Psoas muscle (tissue), 7 donors: ENCODE measurements at regions not wholly inside any gene's neighbourhood (a gene's known extent, or its start where the extent isn't known, plus 50 kb on each side); places are given as distances from the start of the nearest gene placed in this dataset.
"Not testable (repeated sequence)": the region's sequence is repeated elsewhere in the genome, so short reads cannot be mapped to it uniquely, and the experiment has no call there.

ENCODE experiments used
- ATAC-seq, 4 donors: fragments of 200-7000 bp; cut with Tn5 transposase; one replicate each; pipeline ENCODE4 v1.9.1; 2020; ENCODE audit warnings: moderate library complexity in 3 of 4, mild to moderate bottlenecking in 2 of 4
- DNase-seq, 2 donors: peaks; one replicate each; pipeline ENCODE4 v3.0.0-alpha.2; 2020
- H3K27ac ChIP-seq: fragments of 200-600 bp; one replicate; pipeline ENCODE4 v1.8.0; 2022
- H3K27me3 ChIP-seq, 3 donors: fragments of 200-600 bp in 1 of 3; one replicate each; pipeline versions ENCODE4 v1.6.1 to v1.8.0; 2013 to 2022; ENCODE audit warnings: low read length in 2 of 3, mild to moderate bottlenecking in 2 of 3, moderate library complexity in 1 of 3; ENCODE audit not compliant: insufficient read depth in 3 of 3
- H3K36me3 ChIP-seq, 2 donors: fragments of 200-600 bp in 1 of 2; one replicate each; pipeline versions ENCODE4 v1.6.1 to v1.8.0; 2013 to 2022; ENCODE audit warnings: low read depth in 1 of 2, mild to moderate bottlenecking in 1 of 2, moderate library complexity in 1 of 2; ENCODE audit not compliant: insufficient read depth in 1 of 2
- H3K4me1 ChIP-seq: fragments of 200-600 bp; one replicate; pipeline ENCODE4 v1.8.0; 2022
- H3K4me3 ChIP-seq: fragments of 200-600 bp; one replicate; pipeline ENCODE4 v1.8.0; 2022; ENCODE audit warnings: mild to moderate bottlenecking
- H3K9me3 ChIP-seq: fragments of 200-600 bp; one replicate; pipeline ENCODE4 v1.8.0; 2022
- CTCF ChIP-seq: fragments of 200-600 bp; IDR thresholded peaks from one replicate; pipeline ENCODE4 v1.8.0; 2022; ENCODE audit warnings: antibody characterized with exemption
- WGBS, 3 donors: extraction: QIAGEN DNeasy Blood & Tissue Kit; methylation state at CpG; one replicate each; pipeline versions ENCODE4 v1.1.6 to v1.1.7; 2013; 5-methylcytosine and 5-hydroxymethylcytosine counted together
- intact Hi-C, 2 donors: fragments of 100-400 bp; cut with DNase I; formaldehyde crosslinking; loops; one replicate each; pipeline versions ENCODE4 v1.11.0 to v1.14.2; 2022
- donor health status: healthy with polysubstance abuse.
- donor health status: DM: no; HTN: no; CAD: no; lungs with moderate emphysema.
- donor health status: Bipolar disorder and iron deficiency.
- donor health status: healthy.
- donor health status: DM: yes; HTN: yes; CAD: no.
- donor health status: DM: no; HTN: no; CAD: no.
- donor health status: DM: yes; HTN: yes; CAD: no.

- Histone ChIP-seq H3K4me3 (no peak overlapping the region), H3K4me1 (no peaks in the 10 kb centered on the region), H3K36me3 (no peaks in the 10 kb centered on the region), H3K27me3 (no peaks in the 10 kb centered on the region), H3K9me3 (no peaks in the 10 kb centered on the region), H3K27ac (no peak overlapping the region)
- intact Hi-C loops = no loop called here
- no peak for TF ChIP-seq CTCF
- WGBS, 3 donors = 65 to 71% (median 69%) methylated on average over 5 of the region's 5 CpGs
- ATAC-seq = no peak
- DNase-seq = no peak
Observed at GRCh38 chr5:107744418-107745330, 73.9 kb upstream of the EFNA5 start.

- Histone ChIP-seq H3K4me1 (no peaks in the 10 kb centered on the region), H3K27me3 (no peaks in the 10 kb centered on the region), H3K4me3 (no peak overlapping the region), H3K36me3 (no peaks in the 10 kb centered on the region), H3K27ac (no peak overlapping the region), H3K9me3 (no peaks in the 10 kb centered on the region)
- no peak for ATAC-seq
- no peak for DNase-seq
- intact Hi-C loops = no loop called here
- WGBS, 3 donors = 78 to 93% (median 88%) methylated on average over 3 of the region's 3 CpGs
- TF ChIP-seq CTCF = no peak
Observed at GRCh38 chr5:107743373-107744000, 72.8 kb upstream of the EFNA5 start.

- Histone ChIP-seq H3K36me3 (no peaks in the 10 kb centered on the region), H3K27ac (no peak overlapping the region), H3K9me3 (no peaks in the 10 kb centered on the region), H3K27me3 (no peaks in the 10 kb centered on the region), H3K4me1 (no peaks in the 10 kb centered on the region), H3K4me3 (no peak overlapping the region)
- no peak for ATAC-seq
- 92 to 93% (median 93%) methylated on average over 3 of the region's 3 CpGs for WGBS, 3 donors
- intact Hi-C loops = no loop called here
- DNase-seq = no peak
- TF ChIP-seq CTCF = no peak
Observed at GRCh38 chr5:107739661-107740060, 68.9 kb upstream of the EFNA5 start.

- intact Hi-C loops = no loop called here
- no peaks in the 10 kb centered on the region for H3K4me1 ChIP-seq
- H3K27ac ChIP-seq = no peak overlapping the region
- H3K36me3 ChIP-seq = no peaks in the 10 kb centered on the region
- TF ChIP-seq CTCF = no peak
- no peak overlapping the region for H3K4me3 ChIP-seq
- DNase-seq (no peak), ATAC-seq (no peak)
- 74 to 89% (median 83%) methylated on average over 1 of the region's 1 CpG for WGBS, 3 donors
- no peaks in the 10 kb centered on the region for H3K9me3 ChIP-seq
- no peaks in the 10 kb centered on the region for H3K27me3 ChIP-seq
Observed at GRCh38 chr5:107736638-107737037, 65.9 kb upstream of the EFNA5 start.

GRCh38 chr5:107736089-107736488 lies 65.4 kb upstream of the EFNA5 start:
- intact Hi-C loops, ATAC-seq, H3K9me3 ChIP-seq, H3K27ac ChIP-seq, DNase-seq, H3K27me3 ChIP-seq, H3K4me3 ChIP-seq, H3K4me1 ChIP-seq, H3K36me3 ChIP-seq: not testable (repeated sequence)
- 88 to 91% (median 90%) methylated on average over 2 of the region's 2 CpGs for WGBS, 3 donors
